ENCODE measurements at regions not wholly inside any gene's neighbourhood (a gene's known extent, or its start where the extent isn't known, plus 50 kb on each side); places are given as distances from the start of the nearest gene placed in this dataset.

GRCh38 chr13:95492044-95492801, 60.3 kb upstream of the CLDN10 start:
- TF ChIP-seq YY1 (IDR thresholded peaks at IDR 0.05; ENCODE audit: insufficient read depth, insufficient read length): no peak
- TF ChIP-seq ZNF274 (IDR thresholded peaks at IDR 0.05; ENCODE audit: low read depth, low read length): no peak
- TF ChIP-seq SUZ12 (IDR thresholded peaks at IDR 0.05; ENCODE audit: extremely low read depth, insufficient read depth, insufficient read length): no peak

Data from NT2/D1 (cell line).